SK-N-SH (cell line): ENCODE measurements at regions not wholly inside any gene's neighbourhood (a gene's known extent, or its start where the extent isn't known, plus 50 kb on each side); places are given as distances from the start of the nearest gene placed in this dataset.

Experiments used
- CTCF ChIA-PET: fragments of 300-600, 350-600 bp; formaldehyde crosslinking; extraction: SDS; loops from one replicate; lab custom pipeline; 2021; lab: Yijun Ruan, JAX
- POLR2A ChIA-PET: fragments of 350-600 bp; sonication (Branson Sonifier 250); formaldehyde crosslinking; extraction: SDS; loops from one replicate; lab custom pipeline; 2020; ENCODE audit warnings: antibody characterized with exemption, inconsistent platforms; lab: Yijun Ruan, JAX
- DNase-seq: peaks from one replicate; pipeline ENCODE4 v3.0.0; 2012
- H2AFZ ChIP-seq: fragments of 200-600 bp; sonication (generic); 2 replicates; pipeline ENCODE4 v1.8.1; 2016; ENCODE audit warnings: antibody characterized with exemption, mild to moderate bottlenecking, low read depth
- H3F3A ChIP-seq: fragments of 200-600 bp; sonication (generic); replicated peaks from 2 replicates; pipeline ENCODE3; 2016; ENCODE audit warnings: antibody characterized with exemption, mild to moderate bottlenecking; ENCODE audit not compliant: insufficient read depth
- H3K27ac ChIP-seq, 2 experiments: fragments of 200-500 bp in 1 of 2; fragments of 200-600 bp in 1 of 2; sonication (Bioruptor generic) in 1 of 2; sonication (generic), shearing (Covaris generic) in 1 of 2; 2 replicates each; pipeline versions ENCODE4 v1.5.1 to v1.6.1; 2014 to 2016; ENCODE audit warnings: low read depth in 2 of 2, inconsistent platforms in 1 of 2, low read length in 1 of 2, mild to moderate bottlenecking in 1 of 2, mixed read lengths in 1 of 2
- H3K27me3 ChIP-seq: fragments of 200-600 bp; sonication (generic), shearing (Covaris generic); 2 replicates; pipeline ENCODE4 v1.6.1; 2016; ENCODE audit warnings: mixed run types; ENCODE audit not compliant: insufficient read depth
- H3K36me3 ChIP-seq, 2 experiments: fragments of 200-500 bp in 1 of 2; fragments of 200-600 bp in 1 of 2; sonication (Bioruptor generic) in 1 of 2; sonication (generic) in 1 of 2; replicated peaks in 1 of 2; 2 replicates each; pipeline versions ENCODE3 to v1.5.1; 2014 to 2016; ENCODE audit warnings: low read length in 1 of 2, mild to moderate bottlenecking in 1 of 2; ENCODE audit not compliant: insufficient read depth in 2 of 2, control insufficient read depth in 1 of 2
- H3K4me1 ChIP-seq, 2 experiments: fragments of 200-500 bp in 1 of 2; fragments of 200-600 bp in 1 of 2; sonication (Bioruptor generic) in 1 of 2; sonication (generic), shearing (Covaris generic) in 1 of 2; 2 replicates each; pipeline versions ENCODE4 v1.5.1 to v1.6.1; 2014 to 2016; ENCODE audit warnings: low read depth in 1 of 2, low read length in 1 of 2, mixed run types in 1 of 2; ENCODE audit not compliant: insufficient read depth in 2 of 2, control insufficient read depth in 1 of 2
- H3K4me2 ChIP-seq: fragments of 200-600 bp; sonication (generic), shearing (Covaris generic); 2 replicates; pipeline ENCODE4 v1.6.1; 2017; ENCODE audit warnings: mixed run types
- H3K4me3 ChIP-seq, 2 experiments: fragments of 200-500 bp in 1 of 2; fragments of 200-600 bp in 1 of 2; sonication (Bioruptor generic) in 1 of 2; sonication (generic), shearing (Covaris generic) in 1 of 2; 2 replicates each; pipeline versions ENCODE4 v1.5.1 to v1.8.1; 2014 to 2016; ENCODE audit warnings: low read depth in 2 of 2, inconsistent platforms in 1 of 2, low read length in 1 of 2, mild to moderate bottlenecking in 1 of 2, mixed read lengths in 1 of 2, moderate library complexity in 1 of 2
- H3K79me2 ChIP-seq: fragments of 200-600 bp; sonication (generic); 2 replicates; pipeline ENCODE4 v1.8.1; 2017; ENCODE audit warnings: mild to moderate bottlenecking; ENCODE audit not compliant: insufficient read depth
- H3K9ac ChIP-seq: fragments of 200-600 bp; sonication (generic); 2 replicates; pipeline ENCODE4 v1.6.1; 2017; ENCODE audit warnings: mixed run types
- H3K9me2 ChIP-seq: fragments of 200-600 bp; sonication (generic); 2 replicates; pipeline ENCODE4 v1.6.1; 2017; ENCODE audit warnings: mixed run types
- H3K9me3 ChIP-seq: fragments of 200-600 bp; sonication (generic); 2 replicates; pipeline ENCODE4 v1.6.1; 2017; ENCODE audit warnings: mixed run types, mild to moderate bottlenecking, moderate library complexity
- H4K20me1 ChIP-seq: fragments of 200-600 bp; sonication (generic); 2 replicates; pipeline ENCODE4 v1.6.1; 2017; ENCODE audit warnings: mild to moderate bottlenecking, mixed run types; ENCODE audit not compliant: insufficient read depth
- FOSL2 ChIP-seq: IDR thresholded peaks from 2 replicates; pipeline ENCODE4 v1.4.0; 2012; ENCODE audit warnings: low read depth, mild to moderate bottlenecking, moderate library complexity, borderline replicate concordance
- FOXJ3 ChIP-seq: sonication (generic); formaldehyde crosslinking; IDR thresholded peaks from 2 replicates; pipeline ENCODE4 v1.5.1; 2020; ENCODE audit warnings: mild to moderate bottlenecking, missing genetic modification reagents
- GABPA ChIP-seq: IDR thresholded peaks from 2 replicates; pipeline ENCODE4 v1.4.0; 2012; ENCODE audit warnings: low read depth, mild to moderate bottlenecking
- IRF3 ChIP-seq: fragments of 150-350 bp; IDR thresholded peaks from 2 replicates; pipeline ENCODE4 v1.6.1; 2016; ENCODE audit warnings: mild to moderate bottlenecking, low read depth, low read length
- JUND ChIP-seq: IDR thresholded peaks from 2 replicates; pipeline ENCODE4 v1.4.0; 2012
- RAD21 ChIP-seq: IDR thresholded peaks from 2 replicates; pipeline ENCODE4 v1.6.1; 2012; ENCODE audit warnings: mild to moderate bottlenecking, low read length
- SIN3A ChIP-seq: IDR thresholded peaks from 2 replicates; pipeline ENCODE4 v1.6.1; 2012; ENCODE audit warnings: low read depth, mild to moderate bottlenecking, low read length, moderate library complexity, borderline replicate concordance
- TEAD4 ChIP-seq: IDR thresholded peaks from 2 replicates; pipeline ENCODE4 v1.4.0; 2012; ENCODE audit warnings: mild to moderate bottlenecking, borderline replicate concordance; ENCODE audit not compliant: insufficient read depth
- WGBS: methylation state at CpG from one replicate; pipeline ENCODE4 v1.1.6; 2017; ENCODE audit warnings: low lambda C conversion rate; 5-methylcytosine and 5-hydroxymethylcytosine counted together
- TF ChIP-seq, protein P1 (sequence below): IDR thresholded peaks from 2 replicates; pipeline ENCODE4 v1.4.0; 2012; ENCODE audit warnings: low read depth
- TF ChIP-seq, protein P2 (sequence below): IDR thresholded peaks from 2 replicates; pipeline ENCODE4; 2012
- TF ChIP-seq, protein P3 (sequence below): fragments of 200-600 bp; sonication (generic); IDR thresholded peaks from 2 replicates; pipeline ENCODE4 v1.6.1; 2017; ENCODE audit warnings: antibody characterized with exemption, mild to moderate bottlenecking, moderate library complexity

- H2AFZ ChIP-seq: no peak overlapping the region
- H3K4me3 ChIP-seq: no peak overlapping the region
- no peak overlapping the region for H3K9ac ChIP-seq
- no peak overlapping the region for H3K4me2 ChIP-seq
- 75% methylated on average over 15 of the region's 15 CpGs for WGBS
- H4K20me1 ChIP-seq: no peaks in the 10 kb centered on the region
- no peaks in the 10 kb centered on the region for H3F3A ChIP-seq
- POLR2A ChIA-PET: no interaction called here
- no peaks in the 10 kb centered on the region for H3K4me1 ChIP-seq
- TF ChIP-seq TEAD4 (no peak), SIN3A (no peak)
- H3K9me2 ChIP-seq: no peaks in the 10 kb centered on the region
- no peaks in the 10 kb centered on the region for H3K79me2 ChIP-seq
- DNase-seq: no peak
- CTCF ChIA-PET: no interaction called here
- H3K36me3 ChIP-seq: no peaks in the 10 kb centered on the region
- no peaks in the 10 kb centered on the region for H3K9me3 ChIP-seq
- H3K27me3 ChIP-seq: peaks cover 13% of the 10 kb centered on the region; the same call in 1 of the 2 replicates
- H3K27ac ChIP-seq: no peak overlapping the region
Measured at GRCh38 chr1:25146451-25146855, 85.8 kb downstream of the SYF2 start.

DNA sequence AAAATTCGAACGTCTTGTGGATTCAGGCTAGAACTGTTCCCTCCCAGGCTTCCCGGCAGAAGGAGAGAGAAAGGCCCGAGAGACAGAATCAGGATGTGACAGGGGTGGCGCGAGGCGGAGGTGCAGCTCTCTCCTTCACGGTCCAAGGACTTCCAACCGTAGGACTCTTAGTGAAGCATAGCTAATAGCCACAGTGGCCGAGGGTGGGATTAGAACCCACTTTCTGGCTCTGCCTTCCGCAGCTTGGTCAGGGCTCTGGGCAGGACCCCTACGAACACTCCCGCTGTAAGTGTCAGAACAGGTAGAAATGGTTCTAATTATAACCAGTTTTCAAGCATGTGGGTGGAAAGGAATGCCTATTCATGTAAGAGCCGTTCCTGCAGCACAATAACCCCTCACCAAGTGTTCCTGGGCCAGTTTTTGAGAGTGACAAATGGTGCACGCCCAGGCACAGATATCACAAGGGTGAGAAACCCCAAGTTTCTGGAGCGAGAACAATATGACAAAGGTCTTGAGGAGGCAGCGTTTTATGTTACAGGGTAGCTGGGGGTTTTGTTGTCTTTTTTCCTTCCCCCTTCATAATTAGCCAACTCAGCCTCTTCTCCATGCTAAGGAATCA lies 86.4 kb downstream of the SYF2 start:
- Histone ChIP-seq H2AFZ (no peak overlapping the region), H4K20me1 (no peaks in the 10 kb centered on the region), H3K4me2 (no peak overlapping the region), H3K27ac (no peak overlapping the region), H3F3A (no peaks in the 10 kb centered on the region), H3K4me1 (no peaks in the 10 kb centered on the region), H3K9me2 (no peaks in the 10 kb centered on the region), H3K9me3 (no peaks in the 10 kb centered on the region), H3K79me2 (no peaks in the 10 kb centered on the region), H3K36me3 (no peaks in the 10 kb centered on the region), H3K4me3 (no peak overlapping the region), H3K27me3 (peaks cover 13% of the 10 kb centered on the region; the same call in 1 of the 2 replicates), H3K9ac (no peak overlapping the region)
- ChIA-PET POLR2A (no interaction called here), CTCF (no interaction called here)
- no peak for DNase-seq
- WGBS: 64% methylated on average over 16 of the region's 17 CpGs
- TF ChIP-seq, protein P1, sequence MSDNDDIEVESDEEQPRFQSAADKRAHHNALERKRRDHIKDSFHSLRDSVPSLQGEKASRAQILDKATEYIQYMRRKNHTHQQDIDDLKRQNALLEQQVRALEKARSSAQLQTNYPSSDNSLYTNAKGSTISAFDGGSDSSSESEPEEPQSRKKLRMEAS: no peak
- TF ChIP-seq JUND: no peak
- TF ChIP-seq RAD21: no peak
- no peak for TF ChIP-seq GABPA
- no peak for TF ChIP-seq IRF3
- TF ChIP-seq, protein P2, sequence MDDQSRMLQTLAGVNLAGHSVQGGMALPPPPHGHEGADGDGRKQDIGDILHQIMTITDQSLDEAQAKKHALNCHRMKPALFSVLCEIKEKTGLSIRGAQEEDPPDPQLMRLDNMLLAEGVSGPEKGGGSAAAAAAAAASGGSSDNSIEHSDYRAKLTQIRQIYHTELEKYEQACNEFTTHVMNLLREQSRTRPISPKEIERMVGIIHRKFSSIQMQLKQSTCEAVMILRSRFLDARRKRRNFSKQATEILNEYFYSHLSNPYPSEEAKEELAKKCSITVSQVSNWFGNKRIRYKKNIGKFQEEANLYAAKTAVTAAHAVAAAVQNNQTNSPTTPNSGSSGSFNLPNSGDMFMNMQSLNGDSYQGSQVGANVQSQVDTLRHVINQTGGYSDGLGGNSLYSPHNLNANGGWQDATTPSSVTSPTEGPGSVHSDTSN: no peak
- TF ChIP-seq FOXJ3 (CRISPR knock-in tag): no peak
- no peak for TF ChIP-seq FOSL2
- TF ChIP-seq, protein P3, sequence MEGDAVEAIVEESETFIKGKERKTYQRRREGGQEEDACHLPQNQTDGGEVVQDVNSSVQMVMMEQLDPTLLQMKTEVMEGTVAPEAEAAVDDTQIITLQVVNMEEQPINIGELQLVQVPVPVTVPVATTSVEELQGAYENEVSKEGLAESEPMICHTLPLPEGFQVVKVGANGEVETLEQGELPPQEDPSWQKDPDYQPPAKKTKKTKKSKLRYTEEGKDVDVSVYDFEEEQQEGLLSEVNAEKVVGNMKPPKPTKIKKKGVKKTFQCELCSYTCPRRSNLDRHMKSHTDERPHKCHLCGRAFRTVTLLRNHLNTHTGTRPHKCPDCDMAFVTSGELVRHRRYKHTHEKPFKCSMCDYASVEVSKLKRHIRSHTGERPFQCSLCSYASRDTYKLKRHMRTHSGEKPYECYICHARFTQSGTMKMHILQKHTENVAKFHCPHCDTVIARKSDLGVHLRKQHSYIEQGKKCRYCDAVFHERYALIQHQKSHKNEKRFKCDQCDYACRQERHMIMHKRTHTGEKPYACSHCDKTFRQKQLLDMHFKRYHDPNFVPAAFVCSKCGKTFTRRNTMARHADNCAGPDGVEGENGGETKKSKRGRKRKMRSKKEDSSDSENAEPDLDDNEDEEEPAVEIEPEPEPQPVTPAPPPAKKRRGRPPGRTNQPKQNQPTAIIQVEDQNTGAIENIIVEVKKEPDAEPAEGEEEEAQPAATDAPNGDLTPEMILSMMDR: no peak
